ENCODE measurements at regions not wholly inside any gene's neighbourhood (a gene's known extent, or its start where the extent isn't known, plus 50 kb on each side); places are given as distances from the start of the nearest gene placed in this dataset.
"Not testable (repeated sequence)": the region's sequence is repeated elsewhere in the genome, so short reads cannot be mapped to it uniquely, and the experiment has no call there.

DNA sequence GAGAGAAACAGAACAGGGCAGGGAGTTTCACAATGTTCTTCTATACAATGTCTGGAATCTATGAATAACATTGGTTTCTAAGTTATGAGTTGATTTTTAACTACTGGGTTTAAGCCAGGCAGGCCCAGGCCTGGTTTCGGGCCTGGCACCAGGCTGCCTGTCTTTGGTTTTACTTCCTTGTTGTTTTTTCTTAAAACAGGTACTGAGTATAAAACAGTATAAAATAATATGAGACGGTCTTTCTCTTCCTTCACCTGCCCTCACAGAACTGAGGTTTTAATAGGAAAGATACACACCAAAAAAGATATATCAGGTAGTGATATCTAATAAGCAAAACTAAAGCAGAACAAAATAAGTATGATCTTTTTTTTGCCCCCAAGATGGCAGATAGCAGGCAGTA, 52.0 kb downstream of the CRPPA start:
- TF ChIP-seq, protein P1, sequence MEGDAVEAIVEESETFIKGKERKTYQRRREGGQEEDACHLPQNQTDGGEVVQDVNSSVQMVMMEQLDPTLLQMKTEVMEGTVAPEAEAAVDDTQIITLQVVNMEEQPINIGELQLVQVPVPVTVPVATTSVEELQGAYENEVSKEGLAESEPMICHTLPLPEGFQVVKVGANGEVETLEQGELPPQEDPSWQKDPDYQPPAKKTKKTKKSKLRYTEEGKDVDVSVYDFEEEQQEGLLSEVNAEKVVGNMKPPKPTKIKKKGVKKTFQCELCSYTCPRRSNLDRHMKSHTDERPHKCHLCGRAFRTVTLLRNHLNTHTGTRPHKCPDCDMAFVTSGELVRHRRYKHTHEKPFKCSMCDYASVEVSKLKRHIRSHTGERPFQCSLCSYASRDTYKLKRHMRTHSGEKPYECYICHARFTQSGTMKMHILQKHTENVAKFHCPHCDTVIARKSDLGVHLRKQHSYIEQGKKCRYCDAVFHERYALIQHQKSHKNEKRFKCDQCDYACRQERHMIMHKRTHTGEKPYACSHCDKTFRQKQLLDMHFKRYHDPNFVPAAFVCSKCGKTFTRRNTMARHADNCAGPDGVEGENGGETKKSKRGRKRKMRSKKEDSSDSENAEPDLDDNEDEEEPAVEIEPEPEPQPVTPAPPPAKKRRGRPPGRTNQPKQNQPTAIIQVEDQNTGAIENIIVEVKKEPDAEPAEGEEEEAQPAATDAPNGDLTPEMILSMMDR (IDR thresholded peaks at IDR 0.05), result not testable (repeated sequence)
- TF ChIP-seq POLR2A (IDR thresholded peaks at IDR 0.05), result not testable (repeated sequence)
